K562 (cell line): ENCODE measurements at regions not wholly inside any gene's neighbourhood (a gene's known extent, or its start where the extent isn't known, plus 50 kb on each side); places are given as distances from the start of the nearest gene placed in this dataset.

Source experiments
- ATAC-seq: fragments of 200-7000 bp; cut with Tn5 transposase; 3 replicates; pipeline ENCODE4 v1.9.1; 2020; ENCODE audit warnings: moderate library complexity
- BruUV-seq: library from RNA; stranded (reverse); fragments of 400-500 nt; replicated peaks from 2 replicates; lab custom pipeline; 2021; lab: Mats Ljungman, UMichigan
- CTCF ChIA-PET: fragments of 300-600 bp; formaldehyde crosslinking; extraction: SDS; loops from one replicate; lab custom pipeline; 2021; ENCODE audit warnings: low intra/inter-chr PET ratio; lab: Yijun Ruan, JAX
- POLR2A ChIA-PET: fragments of 300-600, 350-650 bp; sonication (Branson Sonifier 250); formaldehyde crosslinking; extraction: SDS; loops from one replicate; lab custom pipeline; 2021; ENCODE audit warnings: antibody characterized with exemption, inconsistent platforms; lab: Yijun Ruan, JAX
- DNase-seq, 4 experiments: peaks; one replicate each; pipeline versions ENCODE4 v3.0.0 to v3.0.0-alpha.2; 2011 to 2018; ENCODE audit warnings: low spot score in 3 of 4, mixed read lengths in 3 of 4; ENCODE audit errors: extremely low read depth in 1 of 4
- FAIRE-seq: peaks from 2 replicates; lab custom pipeline; 2011; peaks lifted over from hg19 to GRCh38; lab: Jason Lieb, UNC
- H2AFZ ChIP-seq: 2 replicates; pipeline ENCODE4 v1.6.0; 2011; ENCODE audit warnings: low read depth, low read length, control low read depth, inconsistent platforms
- H3K27ac ChIP-seq: fragments of 200-600 bp; 3 replicates; pipeline ENCODE4 v1.8.0; 2011; ENCODE audit warnings: low read depth, mild to moderate bottlenecking, control low read depth, inconsistent platforms, low read length, moderate library complexity, mixed read lengths; ENCODE audit errors: extremely low read depth
- H3K27me3 ChIP-seq, 2 experiments: fragments of 300-600 bp in 1 of 2; 2 replicates in 1 of 2; 3 replicates in 1 of 2; pipeline versions ENCODE4 v1.6.0 to v1.8.0; 2011; ENCODE audit warnings: inconsistent platforms in 2 of 2, low read length in 2 of 2, mild to moderate bottlenecking in 1 of 2, mixed read lengths in 1 of 2, moderate library complexity in 1 of 2; ENCODE audit not compliant: control insufficient read depth in 2 of 2, insufficient read depth in 2 of 2
- H3K36me3 ChIP-seq: fragments of 300-600 bp; 3 replicates; pipeline ENCODE4 v1.8.0; 2011; ENCODE audit warnings: mild to moderate bottlenecking, low read length, inconsistent platforms; ENCODE audit not compliant: control insufficient read depth, insufficient read depth
- H3K4me1 ChIP-seq, 2 experiments: fragments of 200-600 bp in 1 of 2; replicated peaks in 1 of 2; 2 replicates in 1 of 2; 3 replicates in 1 of 2; pipeline versions ENCODE4 v1.5.1 to v1.8.0; 2011; ENCODE audit warnings: inconsistent platforms in 2 of 2, low read length in 2 of 2, mild to moderate bottlenecking in 1 of 2, mixed read lengths in 1 of 2, moderate library complexity in 1 of 2; ENCODE audit not compliant: control insufficient read depth in 2 of 2, insufficient read depth in 2 of 2
- H3K4me2 ChIP-seq: 2 replicates; pipeline ENCODE4 v1.6.1; 2011; ENCODE audit warnings: low read length, control low read depth, inconsistent platforms, mixed read lengths; ENCODE audit not compliant: insufficient read depth
- H3K4me3 ChIP-seq: fragments of 200-600 bp; sonication (generic), shearing (Covaris generic); 2 replicates; pipeline ENCODE4 v1.5.1; 2016; ENCODE audit warnings: control low read depth, inconsistent platforms
- H3K79me2 ChIP-seq: fragments of 200-600 bp; 3 replicates; pipeline ENCODE4 v1.8.0; 2011; ENCODE audit warnings: low read length, inconsistent platforms; ENCODE audit not compliant: control insufficient read depth, insufficient read depth
- H3K9ac ChIP-seq, 2 experiments: 2 replicates each; pipeline versions ENCODE4 v1.6.0 to v1.6.1; 2011; ENCODE audit warnings: low read depth in 2 of 2, low read length in 2 of 2, control low read depth in 1 of 2, inconsistent platforms in 1 of 2, mild to moderate bottlenecking in 1 of 2, mixed read lengths in 1 of 2; ENCODE audit not compliant: insufficient read depth in 1 of 2
- H3K9me1 ChIP-seq: one replicate; pipeline ENCODE4 v1.6.0; 2011; ENCODE audit warnings: inconsistent platforms, mild to moderate bottlenecking, low read length, moderate library complexity; ENCODE audit not compliant: control insufficient read depth, insufficient read depth
- H3K9me3 ChIP-seq: replicated peaks from 2 replicates; pipeline ENCODE4 v1.5.1; 2011; ENCODE audit warnings: low read depth, low read length, inconsistent platforms; ENCODE audit not compliant: control insufficient read depth, insufficient read depth
- H4K20me1 ChIP-seq: replicated peaks from 2 replicates; pipeline ENCODE4 v1.6.1; 2011; ENCODE audit warnings: low read length, inconsistent platforms, mixed read lengths; ENCODE audit not compliant: control insufficient read depth, insufficient read depth
- BRCA1 ChIP-seq, 2 experiments: fragments of 450-650 bp in 1 of 2; sonication (generic) in 1 of 2; formaldehyde crosslinking in 1 of 2; IDR thresholded peaks; 2 replicates each; pipeline versions ENCODE4 v1.5.0 to v1.6.1; 2017 to 2020; ENCODE audit warnings: mild to moderate bottlenecking in 1 of 2, missing genetic modification reagents in 1 of 2
- CCNT2 ChIP-seq: IDR thresholded peaks from 2 replicates; pipeline ENCODE4 v1.6.1; 2011; ENCODE audit warnings: borderline replicate concordance, low read depth, mild to moderate bottlenecking, moderate library complexity, mixed read lengths, low read length; ENCODE audit not compliant: insufficient read length; ENCODE audit errors: extremely low read depth
- HDAC8 ChIP-seq: fragments of 450-650 bp; IDR thresholded peaks from 2 replicates; pipeline ENCODE4 v1.6.1; 2016; ENCODE audit warnings: mild to moderate bottlenecking, missing genetic modification characterization, moderate library complexity, missing compliant biosample characterization
- HNRNPL ChIP-seq: fragments of 200-400 bp; formaldehyde crosslinking; IDR thresholded peaks from 2 replicates; pipeline ENCODE4 v1.6.1; 2017; ENCODE audit warnings: low read depth, mild to moderate bottlenecking, low read length
- IRF9 ChIP-seq: fragments of 450-650 bp; IDR thresholded peaks from 2 replicates; pipeline ENCODE4 v1.6.1; 2016; ENCODE audit warnings: missing biosample characterization, missing genetic modification characterization
- KLF1 ChIP-seq: fragments of 450-650 bp; IDR thresholded peaks from 2 replicates; pipeline ENCODE4 v1.6.1; 2016; ENCODE audit warnings: missing genetic modification characterization, missing compliant biosample characterization
- NFE2L1 ChIP-seq: fragments of 450-650 bp; IDR thresholded peaks from 2 replicates; pipeline ENCODE4 v1.6.1; 2016; ENCODE audit warnings: missing genetic modification characterization, low read depth, mild to moderate bottlenecking, missing compliant biosample characterization, moderate library complexity, borderline replicate concordance
- PHB ChIP-seq: fragments of 250-450 bp; sonication (Bioruptor Pico); IDR thresholded peaks from 2 replicates; pipeline ENCODE4 v1.5.0; 2021
- SAFB2 ChIP-seq: fragments of 200-400 bp; formaldehyde crosslinking; IDR thresholded peaks from 2 replicates; pipeline ENCODE4 v1.6.1; 2018; ENCODE audit warnings: borderline replicate concordance, low read length, low read depth, moderate library complexity; ENCODE audit not compliant: severe bottlenecking
- TAF15 ChIP-seq: fragments of 200-400 bp; formaldehyde crosslinking; IDR thresholded peaks from 2 replicates; pipeline ENCODE4 v1.6.1; 2017; ENCODE audit warnings: mild to moderate bottlenecking, low read depth, low read length, moderate library complexity
- ZBED1 ChIP-seq: IDR thresholded peaks from 2 replicates; pipeline ENCODE4 v1.6.1; 2014
- ZKSCAN1 ChIP-seq: fragments of 150-350 bp; IDR thresholded peaks from 2 replicates; pipeline ENCODE4 v1.6.1; 2016; ENCODE audit warnings: low read depth, low read length
- ZKSCAN8 ChIP-seq: fragments of 200-800 bp; sonication (Bioruptor generic); IDR thresholded peaks from 2 replicates; pipeline ENCODE4 v1.6.1; 2016; ENCODE audit warnings: missing genetic modification characterization, missing compliant biosample characterization
- ZNF398 ChIP-seq: fragments of 250-450 bp; sonication (Bioruptor Pico); IDR thresholded peaks from 2 replicates; pipeline ENCODE4 v1.8.0; 2021; ENCODE audit warnings: moderate library complexity, mild to moderate bottlenecking, inconsistent platforms
- ZNF76 ChIP-seq: fragments of 250-450 bp; sonication (Bioruptor Pico); IDR thresholded peaks from 2 replicates; pipeline ENCODE4 v1.4.0; 2020; ENCODE audit warnings: mild to moderate bottlenecking, moderate library complexity, borderline replicate concordance
- ZSCAN32 ChIP-seq: fragments of 450-650 bp; formaldehyde crosslinking; IDR thresholded peaks from 2 replicates; pipeline ENCODE4 v1.4.0; 2020; ENCODE audit warnings: mild to moderate bottlenecking, moderate library complexity
- WGBS: fragments of 100-300 bp; shearing (Covaris generic); methylation state at CpG from one replicate; pipeline ENCODE4 v1.1.6; 2016; ENCODE audit warnings: low coverage, mixed read lengths; ENCODE audit not compliant: insufficient coverage; ENCODE audit errors: missing lambda C conversion rate; 5-methylcytosine and 5-hydroxymethylcytosine counted together
- in situ Hi-C: fragments of 300-500 bp; cut with MboI; formaldehyde crosslinking; loops from 4 replicates; pipeline ENCODE4 v1.15.0; 2018; ENCODE audit warnings: inconsistent platforms, mixed read lengths
- intact Hi-C: fragments of 100-400 bp; cut with micrococcal nuclease; formaldehyde crosslinking; loops from 2 replicates; pipeline ENCODE4 v1.14.2; 2022
- TF ChIP-seq, protein P1 (sequence below): sonication (generic); formaldehyde crosslinking; IDR thresholded peaks from 2 replicates; pipeline ENCODE4 v1.8.1; 2023; ENCODE audit warnings: mild to moderate bottlenecking, missing genetic modification reagents, moderate library complexity

DNA sequence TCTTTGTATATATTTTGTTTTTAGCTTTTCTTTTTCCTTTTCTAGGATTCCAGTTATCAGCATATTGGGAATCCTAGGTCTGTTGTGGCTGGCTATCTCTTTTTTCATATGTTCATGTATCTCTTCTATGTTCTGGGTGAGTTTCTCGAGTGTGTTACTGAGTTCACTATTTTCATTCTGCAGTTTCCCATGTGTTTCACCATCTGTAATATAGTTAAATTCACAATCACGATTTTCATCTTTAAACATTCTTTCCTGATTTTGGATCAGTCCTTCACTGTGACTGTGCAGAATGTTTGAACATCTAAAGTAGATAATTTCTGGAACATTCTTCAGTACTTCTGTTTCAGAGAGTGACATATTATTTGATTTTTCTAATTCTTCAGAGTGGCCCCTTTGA is 862.1 kb downstream of the OLFM4 start:
- H3K79me2 ChIP-seq, result no peaks in the 10 kb centered on the region
- CTCF ChIA-PET, result no interaction called here
- H3K4me3 ChIP-seq, result no peak overlapping the region
- H4K20me1 ChIP-seq, result no peaks in the 10 kb centered on the region
- H3K27me3 ChIP-seq, result no peaks in the 10 kb centered on the region
- ATAC-seq (no peak), DNase-seq (no peak), FAIRE-seq (no peak)
- TF ChIP-seq ZNF398, result no peak
- no peak for TF ChIP-seq ZNF76 (CRISPR knock-in tag)
- TF ChIP-seq BRCA1 (IDR thresholded peaks at IDR 0.05), result no peak
- TF ChIP-seq BRCA1 (CRISPR knock-in tag; IDR thresholded peaks at IDR 0.05), result no peak
- no peak for TF ChIP-seq TAF15
- no peak for TF ChIP-seq PHB (CRISPR knock-in tag)
- TF ChIP-seq ZKSCAN8 (CRISPR knock-in tag), result no peak
- no peak for TF ChIP-seq NFE2L1
- TF ChIP-seq IRF9 (tag), result no peak
- no peak for TF ChIP-seq ZSCAN32 (CRISPR knock-in tag)
- TF ChIP-seq, protein P1, sequence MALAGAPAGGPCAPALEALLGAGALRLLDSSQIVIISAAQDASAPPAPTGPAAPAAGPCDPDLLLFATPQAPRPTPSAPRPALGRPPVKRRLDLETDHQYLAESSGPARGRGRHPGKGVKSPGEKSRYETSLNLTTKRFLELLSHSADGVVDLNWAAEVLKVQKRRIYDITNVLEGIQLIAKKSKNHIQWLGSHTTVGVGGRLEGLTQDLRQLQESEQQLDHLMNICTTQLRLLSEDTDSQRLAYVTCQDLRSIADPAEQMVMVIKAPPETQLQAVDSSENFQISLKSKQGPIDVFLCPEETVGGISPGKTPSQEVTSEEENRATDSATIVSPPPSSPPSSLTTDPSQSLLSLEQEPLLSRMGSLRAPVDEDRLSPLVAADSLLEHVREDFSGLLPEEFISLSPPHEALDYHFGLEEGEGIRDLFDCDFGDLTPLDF, result no peak
- TF ChIP-seq ZKSCAN1, result no peak
- no peak for TF ChIP-seq HDAC8 (tag)
- TF ChIP-seq CCNT2, result no peak
- TF ChIP-seq HNRNPL, result no peak
- no peak for TF ChIP-seq ZBED1
- TF ChIP-seq SAFB2, result no peak
- no peak for TF ChIP-seq KLF1 (tag)
- 0% methylated on average over 2 of the region's 2 CpGs for WGBS
- H3K36me3 ChIP-seq, result no peaks in the 10 kb centered on the region
- no peak overlapping the region for H3K4me2 ChIP-seq
- POLR2A ChIA-PET, result no interaction called here
- intact Hi-C loops, result no loop called here
- no peak overlapping the region for H3K9ac ChIP-seq
- in situ Hi-C loops, result no loop called here
- H3K4me1 ChIP-seq, result no peaks in the 10 kb centered on the region
- no TSS peak for BruUV-seq
- H2AFZ ChIP-seq, result no peak overlapping the region
- H3K9me1 ChIP-seq, result no peaks in the 10 kb centered on the region
- no peaks in the 10 kb centered on the region for H3K9me3 ChIP-seq
- no peak overlapping the region for H3K27ac ChIP-seq
